BLaER1 (cell line): ENCODE measurements at regions not wholly inside any gene's neighbourhood (a gene's known extent, or its start where the extent isn't known, plus 50 kb on each side); places are given as distances from the start of the nearest gene placed in this dataset.

Experiments
- H3K27ac ChIP-seq: shearing (Covaris generic); formaldehyde crosslinking; 2 replicates; pipeline ENCODE4 v1.8.1; 2022
- H3K27me3 ChIP-seq: shearing (Covaris generic); formaldehyde crosslinking; 2 replicates; pipeline ENCODE4 v1.8.1; 2022
- H3K36me3 ChIP-seq: shearing (Covaris generic); formaldehyde crosslinking; 2 replicates; pipeline ENCODE4 v1.8.1; 2022
- H3K4me1 ChIP-seq: shearing (Covaris generic); formaldehyde crosslinking; 2 replicates; pipeline ENCODE4 v1.8.1; 2022
- H3K4me2 ChIP-seq: shearing (Covaris generic); formaldehyde crosslinking; 2 replicates; pipeline ENCODE4 v1.8.1; 2022
- H3K4me3 ChIP-seq: shearing (Covaris generic); formaldehyde crosslinking; 2 replicates; pipeline ENCODE4 v1.8.1; 2022
- H3K9ac ChIP-seq: shearing (Covaris generic); formaldehyde crosslinking; 2 replicates; pipeline ENCODE4 v1.8.1; 2022
- H3K9me3 ChIP-seq: shearing (Covaris generic); formaldehyde crosslinking; 2 replicates; pipeline ENCODE4 v1.8.1; 2022
- H4K20me1 ChIP-seq: shearing (Covaris generic); formaldehyde crosslinking; 2 replicates; pipeline ENCODE4 v1.8.1; 2022
- Cebpa-rat ChIP-seq: shearing (Covaris generic); IDR thresholded peaks from 2 replicates; pipeline ENCODE4 v1.8.1; 2022

DNA sequence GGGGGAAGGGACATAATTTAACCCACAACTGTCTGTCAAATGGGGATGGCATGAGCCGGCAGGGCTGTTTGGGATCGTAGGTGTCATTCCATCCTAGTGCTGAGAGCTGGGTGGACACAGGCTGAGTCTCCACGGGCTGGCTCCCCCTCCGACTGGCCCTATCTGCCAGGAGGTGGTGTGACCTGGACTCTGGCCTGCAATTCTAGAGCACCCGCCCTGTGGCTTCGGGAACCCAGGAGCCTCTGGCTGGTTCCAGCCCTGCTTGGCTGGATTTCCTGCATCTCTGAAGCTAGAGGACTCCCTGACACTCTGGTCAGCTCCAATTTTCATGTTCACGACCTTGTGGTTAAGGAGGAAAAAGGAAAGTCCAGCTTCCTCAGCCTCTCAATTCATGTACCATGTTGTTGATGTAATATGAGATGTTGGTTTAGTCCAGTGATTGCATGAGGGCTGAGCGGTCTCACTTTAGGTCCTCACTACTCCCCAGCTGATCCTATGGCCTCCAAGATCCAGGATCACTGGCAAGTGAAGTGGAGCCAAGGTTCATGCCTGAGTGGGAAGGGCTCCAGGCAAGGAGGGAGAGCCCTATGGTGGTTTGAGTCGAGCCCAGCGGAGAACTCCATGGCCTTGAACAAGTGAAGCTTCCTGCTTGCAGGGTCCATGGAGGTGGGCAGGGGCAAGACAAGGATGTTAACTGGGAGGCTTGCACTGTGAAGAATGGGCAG lies 169.1 kb downstream of the NDUFA10 start:
- TF ChIP-seq Cebpa-rat, result no peak

GRCh38 chr2:239854596-239854995 lies 170.5 kb downstream of the NDUFA10 start:
- no peaks in the 10 kb centered on the region for H4K20me1 ChIP-seq

More for the DNA sequence above, 169.1 kb downstream of the NDUFA10 start:
- Histone ChIP-seq H3K4me1 (peaks cover 43% of the 10 kb centered on the region), H4K20me1 (no peaks in the 10 kb centered on the region), H3K27ac (no peak overlapping the region), H3K4me3 (no peak overlapping the region), H3K36me3 (no peaks in the 10 kb centered on the region), H3K4me2 (no peak overlapping the region), H3K27me3 (no peaks in the 10 kb centered on the region), H3K9me3 (peaks cover 10% of the 10 kb centered on the region), H3K9ac (no peak overlapping the region)

GRCh38 chr2:239853706-239854327 lies 171.3 kb downstream of the NDUFA10 start:
- no peak overlapping the region for H3K9ac ChIP-seq
- no peaks in the 10 kb centered on the region for H4K20me1 ChIP-seq
- no peak overlapping the region for H3K4me3 ChIP-seq
- peak overlapping the region; percentile 48 for H3K4me2 ChIP-seq
- no peak for TF ChIP-seq Cebpa-rat
- H3K9me3 ChIP-seq, result peaks cover 28% of the 10 kb centered on the region
- H3K4me1 ChIP-seq, result peaks cover 22% of the 10 kb centered on the region
- H3K27ac ChIP-seq, result no peak overlapping the region
- H3K36me3 ChIP-seq, result no peaks in the 10 kb centered on the region
- no peaks in the 10 kb centered on the region for H3K27me3 ChIP-seq

More at GRCh38 chr2:239854596-239854995, 170.5 kb downstream of the NDUFA10 start:
- H3K36me3 ChIP-seq, result no peaks in the 10 kb centered on the region
- no peak for TF ChIP-seq Cebpa-rat
- no peak overlapping the region for H3K27ac ChIP-seq
- H3K4me3 ChIP-seq, result no peak overlapping the region
- H3K4me2 ChIP-seq, result no peak overlapping the region; the same call in 1 of the 2 replicates
- H3K9me3 ChIP-seq, result peaks cover 24% of the 10 kb centered on the region
- no peak overlapping the region for H3K9ac ChIP-seq
- H3K27me3 ChIP-seq, result no peaks in the 10 kb centered on the region
- H3K4me1 ChIP-seq, result peaks cover 29% of the 10 kb centered on the region

DNA sequence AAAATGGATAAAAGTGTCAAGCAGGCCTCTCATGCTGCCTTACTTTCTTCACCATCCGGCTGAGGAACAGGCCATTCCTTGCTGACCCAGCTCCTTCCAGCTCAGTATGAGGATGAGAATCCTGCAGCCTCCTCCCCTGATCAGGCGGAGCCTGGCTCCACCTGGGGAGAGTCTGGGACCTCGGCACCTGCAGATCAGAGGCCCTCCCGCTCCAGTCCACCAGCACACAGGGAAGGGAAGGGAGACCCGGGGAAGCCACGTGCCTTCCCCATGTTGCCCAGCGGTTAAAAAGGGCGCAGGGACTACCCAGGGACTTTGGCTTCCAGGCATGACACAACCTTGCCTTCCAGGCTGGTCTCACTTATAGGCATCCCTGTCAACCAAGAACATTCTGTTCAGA lies 172.0 kb downstream of the NDUFA10 start:
- no peak overlapping the region for H3K4me2 ChIP-seq
- peaks cover 28% of the 10 kb centered on the region for H3K9me3 ChIP-seq
- no peak overlapping the region for H3K9ac ChIP-seq
- H4K20me1 ChIP-seq, result no peaks in the 10 kb centered on the region
- H3K4me3 ChIP-seq, result no peak overlapping the region
- H3K27me3 ChIP-seq, result no peaks in the 10 kb centered on the region
- peaks cover 16% of the 10 kb centered on the region for H3K4me1 ChIP-seq
- no peak for TF ChIP-seq Cebpa-rat
- no peak overlapping the region for H3K27ac ChIP-seq
- no peaks in the 10 kb centered on the region for H3K36me3 ChIP-seq

- Histone ChIP-seq H3K27ac (no peak overlapping the region), H3K9ac (no peak overlapping the region), H3K4me3 (no peak overlapping the region), H4K20me1 (no peaks in the 10 kb centered on the region), H3K36me3 (no peaks in the 10 kb centered on the region), H3K27me3 (no peaks in the 10 kb centered on the region), H3K4me1 (peaks cover 11% of the 10 kb centered on the region), H3K9me3 (peaks cover 30% of the 10 kb centered on the region), H3K4me2 (no peak overlapping the region)
- no peak for TF ChIP-seq Cebpa-rat
These were observed 172.9 kb downstream of the NDUFA10 start for GRCh38 chr2:239852272-239852671.

GRCh38 chr2:239846789-239847676 lies 178.1 kb downstream of the NDUFA10 start:
- Histone ChIP-seq H3K27me3 (no peaks in the 10 kb centered on the region), H3K4me2 (peak overlapping the region; percentile 12), H3K36me3 (no peaks in the 10 kb centered on the region), H3K4me1 (peaks cover 7% of the 10 kb centered on the region), H3K27ac (no peak overlapping the region), H4K20me1 (no peaks in the 10 kb centered on the region), H3K4me3 (no peak overlapping the region), H3K9me3 (peaks cover 54% of the 10 kb centered on the region), H3K9ac (no peak overlapping the region)
- TF ChIP-seq Cebpa-rat, result no peak

DNA sequence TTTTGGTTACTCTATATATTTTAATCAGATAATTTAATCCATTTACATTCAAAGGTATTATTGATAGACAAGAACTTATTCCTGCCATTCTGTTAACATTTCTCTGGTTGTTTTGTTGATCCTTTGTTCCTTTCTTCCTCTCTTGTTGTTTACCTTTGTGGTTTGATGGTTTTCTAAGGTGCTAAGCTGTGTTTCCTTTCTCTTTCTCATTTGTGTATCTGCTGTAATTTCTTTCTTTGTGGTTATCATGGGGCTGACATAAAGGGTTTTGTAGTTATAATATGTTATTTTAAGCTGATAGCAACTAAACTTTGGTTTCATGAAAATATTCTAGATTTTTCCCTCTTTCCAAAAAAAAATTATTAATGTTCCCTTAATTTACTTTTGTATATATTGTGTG lies 179.2 kb downstream of the NDUFA10 start:
- H3K27ac ChIP-seq, result no peak overlapping the region
- peaks cover 7% of the 10 kb centered on the region for H3K4me1 ChIP-seq
- H3K9ac ChIP-seq, result no peak overlapping the region
- no peaks in the 10 kb centered on the region for H3K36me3 ChIP-seq
- no peak overlapping the region for H3K4me3 ChIP-seq
- H3K27me3 ChIP-seq, result no peaks in the 10 kb centered on the region
- H3K4me2 ChIP-seq, result no peak overlapping the region
- H3K9me3 ChIP-seq, result peaks cover 44% of the 10 kb centered on the region
- TF ChIP-seq Cebpa-rat, result no peak
- no peaks in the 10 kb centered on the region for H4K20me1 ChIP-seq

GRCh38 chr2:239839306-239839705 lies 185.8 kb downstream of the NDUFA10 start:
- Histone ChIP-seq H3K4me2 (no peak overlapping the region), H4K20me1 (no peaks in the 10 kb centered on the region), H3K27ac (no peak overlapping the region), H3K4me1 (no peaks in the 10 kb centered on the region), H3K27me3 (no peaks in the 10 kb centered on the region), H3K4me3 (no peak overlapping the region), H3K9me3 (peaks cover 22% of the 10 kb centered on the region), H3K36me3 (0 out of 2 replicates have a peak, but pooled peaks cover 8% of the 10 kb centered on the region), H3K9ac (no peak overlapping the region)
- no peak for TF ChIP-seq Cebpa-rat

DNA sequence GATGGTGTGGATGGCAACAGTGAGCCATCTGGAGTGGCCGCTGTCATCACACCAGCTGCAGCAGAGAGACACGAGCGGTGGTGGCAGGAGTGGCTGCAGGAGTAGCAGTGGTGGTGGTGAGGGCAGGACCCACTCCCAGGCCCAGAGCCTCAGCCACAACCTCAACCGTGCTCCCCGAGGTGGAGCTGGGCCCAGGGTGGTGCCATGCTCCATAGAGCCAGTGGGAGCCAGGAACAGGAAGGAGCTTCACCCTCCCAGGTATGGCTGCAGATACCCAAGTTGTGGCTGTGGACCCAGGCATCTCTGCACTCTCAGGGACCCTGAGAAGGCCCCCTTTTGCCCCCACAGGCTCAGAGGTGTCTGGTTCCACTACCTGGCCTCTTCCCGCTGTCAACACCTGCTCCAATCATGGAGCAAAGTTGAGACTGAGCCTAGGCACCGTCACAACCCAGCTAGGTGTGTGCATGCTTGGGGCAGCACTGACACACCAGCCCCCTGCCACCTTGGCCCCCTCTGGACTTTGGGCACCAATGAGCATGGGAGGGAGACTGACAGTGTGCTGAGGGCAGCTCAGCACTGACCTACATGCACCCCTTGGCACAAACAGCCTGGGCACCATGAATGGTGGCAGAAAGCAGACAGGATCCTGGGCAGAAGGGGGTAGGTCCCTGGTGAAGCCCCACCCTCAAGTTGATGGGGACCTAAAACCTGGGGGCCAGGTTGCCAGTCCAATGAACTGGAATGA lies 188.9 kb downstream of the NDUFA10 start:
- H3K9me3 ChIP-seq, result peaks cover 35% of the 10 kb centered on the region
- H4K20me1 ChIP-seq, result no peaks in the 10 kb centered on the region
- no peak for TF ChIP-seq Cebpa-rat
- no peak overlapping the region for H3K27ac ChIP-seq
- H3K9ac ChIP-seq, result no peak overlapping the region
- no peak overlapping the region for H3K4me3 ChIP-seq
- H3K27me3 ChIP-seq, result no peaks in the 10 kb centered on the region
- H3K4me1 ChIP-seq, result peaks cover 13% of the 10 kb centered on the region; the same call in 1 of the 2 replicates
- H3K36me3 ChIP-seq, result 0 out of 2 replicates have a peak, but pooled peaks cover 8% of the 10 kb centered on the region
- no peak overlapping the region for H3K4me2 ChIP-seq
